ENCODE measurements at regions not wholly inside any gene's neighbourhood (a gene's known extent, or its start where the extent isn't known, plus 50 kb on each side); places are given as distances from the start of the nearest gene placed in this dataset.

- ChIA-PET POLR2A (no interaction called here), CTCF (no interaction called here)
- Histone ChIP-seq H3K4me2 (ENCODE audit: insufficient read depth, low read length) (no peak overlapping the region), H3K27me3 (ENCODE audit: control insufficient read depth in 2 of 2, insufficient read depth in 2 of 2, low read length in 2 of 2) (no peaks in the 10 kb centered on the region), H3K79me2 (ENCODE audit: control insufficient read depth, insufficient read depth, low read length) (no peaks in the 10 kb centered on the region), H3K36me3 (ENCODE audit: control insufficient read depth in 2 of 2, extremely low read depth in 1 of 2, insufficient read depth in 2 of 2, low read length in 2 of 2) (no peaks in the 10 kb centered on the region), H3K9ac (replicated peaks; ENCODE audit: extremely low read depth, insufficient read depth, low read length) (no peak overlapping the region), H3K9me3 (replicated peaks; ENCODE audit: control insufficient read depth, insufficient read depth, low read length) (no peaks in the 10 kb centered on the region), H3K9me1 (replicated peaks; ENCODE audit: control insufficient read depth, extremely low read depth, insufficient read depth, low read length) (no peaks in the 10 kb centered on the region), H4K20me1 (replicated peaks; ENCODE audit: control insufficient read depth, extremely low read depth, insufficient read depth, low read length) (no peaks in the 10 kb centered on the region), H2AFZ (ENCODE audit: low read depth, low read length) (no peak overlapping the region), H3K4me3 (replicated peaks in 1 of 3; ENCODE audit: insufficient read depth in 1 of 3, low read depth in 1 of 3, low read length in 3 of 3) (no peak overlapping the region), H3K4me1 (ENCODE audit: control insufficient read depth, extremely low read depth, insufficient read depth, low read length) (no peaks in the 10 kb centered on the region), H3K27ac (ENCODE audit: insufficient read depth, low read depth, low read length) (no peak overlapping the region)
- intact Hi-C loops (cut with micrococcal nuclease) (no loop called here), dilution Hi-C loops (cut with MboI; ENCODE audit: extremely low pct_ligation_motif_present, low sequenced_read_pairs) (no loop called here)
- no TSS peak for BruUV-seq (replicated peaks)
- TF ChIP-seq GATA2 (IDR thresholded peaks at IDR 0.05; ENCODE audit: insufficient read depth, insufficient read length, low read depth, low read length) (no peak), MYC (IDR thresholded peaks at IDR 0.05; ENCODE audit: low read depth, low read length) (no peak), POLR2A (IDR thresholded peaks at IDR 0.05; ENCODE audit: low read depth, low read length) (no peak), JUN (IDR thresholded peaks at IDR 0.05; ENCODE audit: borderline replicate concordance, insufficient read depth, insufficient read length, low read depth) (no peak), POLR2AphosphoS5 (IDR thresholded peaks at IDR 0.05; ENCODE audit: insufficient read depth, low read depth, low read length) (no peak), EZH2 (IDR thresholded peaks at IDR 0.05; ENCODE audit: borderline replicate concordance, low read depth, low read length, severe bottlenecking) (no peak), FOS (IDR thresholded peaks at IDR 0.05; ENCODE audit: borderline replicate concordance, insufficient read depth, low read length) (no peak)
- TF ChIP-seq, protein P1, sequence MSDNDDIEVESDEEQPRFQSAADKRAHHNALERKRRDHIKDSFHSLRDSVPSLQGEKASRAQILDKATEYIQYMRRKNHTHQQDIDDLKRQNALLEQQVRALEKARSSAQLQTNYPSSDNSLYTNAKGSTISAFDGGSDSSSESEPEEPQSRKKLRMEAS (IDR thresholded peaks at IDR 0.05; ENCODE audit: insufficient read depth, insufficient read length) = no peak
- TF ChIP-seq, protein P2, sequence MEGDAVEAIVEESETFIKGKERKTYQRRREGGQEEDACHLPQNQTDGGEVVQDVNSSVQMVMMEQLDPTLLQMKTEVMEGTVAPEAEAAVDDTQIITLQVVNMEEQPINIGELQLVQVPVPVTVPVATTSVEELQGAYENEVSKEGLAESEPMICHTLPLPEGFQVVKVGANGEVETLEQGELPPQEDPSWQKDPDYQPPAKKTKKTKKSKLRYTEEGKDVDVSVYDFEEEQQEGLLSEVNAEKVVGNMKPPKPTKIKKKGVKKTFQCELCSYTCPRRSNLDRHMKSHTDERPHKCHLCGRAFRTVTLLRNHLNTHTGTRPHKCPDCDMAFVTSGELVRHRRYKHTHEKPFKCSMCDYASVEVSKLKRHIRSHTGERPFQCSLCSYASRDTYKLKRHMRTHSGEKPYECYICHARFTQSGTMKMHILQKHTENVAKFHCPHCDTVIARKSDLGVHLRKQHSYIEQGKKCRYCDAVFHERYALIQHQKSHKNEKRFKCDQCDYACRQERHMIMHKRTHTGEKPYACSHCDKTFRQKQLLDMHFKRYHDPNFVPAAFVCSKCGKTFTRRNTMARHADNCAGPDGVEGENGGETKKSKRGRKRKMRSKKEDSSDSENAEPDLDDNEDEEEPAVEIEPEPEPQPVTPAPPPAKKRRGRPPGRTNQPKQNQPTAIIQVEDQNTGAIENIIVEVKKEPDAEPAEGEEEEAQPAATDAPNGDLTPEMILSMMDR (IDR thresholded peaks at IDR 0.05; ENCODE audit: extremely low read depth in 1 of 2, insufficient read depth in 1 of 2, low read depth in 1 of 2, low read length in 2 of 2) = no peak
- FAIRE-seq (no peak), DNase-seq (ENCODE audit: low read depth, low spot score) (no peak)
Observed at GRCh38 chr16:22727285-22728166, 86.4 kb upstream of the HS3ST2 start.

Measured in endothelial cell of umbilical vein (primary cell).